Keratinocyte (primary cell): ENCODE measurements at regions not wholly inside any gene's neighbourhood (a gene's known extent, or its start where the extent isn't known, plus 50 kb on each side); places are given as distances from the start of the nearest gene placed in this dataset.

Source experiments
- CTCF ChIP-seq, 3 experiments: IDR thresholded peaks in 1 of 3; conservative IDR thresholded peaks in 1 of 3; optimal IDR thresholded peaks in 1 of 3; 2 replicates in 2 of 3; 3 replicates in 1 of 3; pipeline versions ENCODE3 to v1.5.1; 2011; ENCODE audit warnings: low read length in 3 of 3, mild to moderate bottlenecking in 3 of 3, moderate library complexity in 2 of 3, control low read depth in 1 of 3, inconsistent platforms in 1 of 3; ENCODE audit not compliant: insufficient read depth in 2 of 3; ENCODE audit errors: extremely low read depth in 1 of 3
- EZH2 ChIP-seq: IDR thresholded peaks from one replicate; pipeline ENCODE4 v1.6.1; 2012; ENCODE audit warnings: inconsistent platforms, mild to moderate bottlenecking, low read length, moderate library complexity

- no peak for TF ChIP-seq EZH2
- TF ChIP-seq CTCF (optimal IDR thresholded peaks at IDR 0.05 in 1 of 3, IDR thresholded peaks at IDR 0.05 in 1 of 3, conservative IDR thresholded peaks at IDR 0.05 in 1 of 3; ENCODE audit: extremely low read depth in 1 of 3, insufficient read depth in 2 of 3, low read length in 3 of 3), result no peak
Observed at GRCh38 chr9:109997682-109998081, 210.3 kb downstream of the C9orf152 start.
